ENCODE measurements at regions not wholly inside any gene's neighbourhood (a gene's known extent, or its start where the extent isn't known, plus 50 kb on each side); places are given as distances from the start of the nearest gene placed in this dataset.

- no peaks in the 10 kb centered on the region for H3K27me3 ChIP-seq (ENCODE audit: control insufficient read depth, insufficient read depth, low read length)
- H3K4me3 ChIP-seq (ENCODE audit: low read depth, low read length) = no peak overlapping the region
- H3K4me1 ChIP-seq (ENCODE audit: control insufficient read depth, insufficient read depth, low read length) = no peaks in the 10 kb centered on the region
- no CpG with 5 or more reads among the region's 5 CpGs for WGBS (ENCODE audit: insufficient coverage)
- H3K27ac ChIP-seq (ENCODE audit: low read depth, low read length) = no peak overlapping the region
- no peaks in the 10 kb centered on the region for H3K36me3 ChIP-seq (ENCODE audit: control insufficient read depth, insufficient read depth, low read length)
- no peaks in the 10 kb centered on the region for H3K9me3 ChIP-seq (ENCODE audit: control insufficient read depth, insufficient read depth, low read length)
- DNase-seq (ENCODE audit: low read depth in 4 of 6, low spot score in 6 of 6) = no peak
Observed at GRCh38 chr4:180422989-180423711, 1820.1 kb upstream of the TENM3 start.

- no peak overlapping the region for H3K27ac ChIP-seq (ENCODE audit: low read depth, low read length)
- H3K36me3 ChIP-seq (ENCODE audit: control insufficient read depth, insufficient read depth, low read length) = no peaks in the 10 kb centered on the region
- no peaks in the 10 kb centered on the region for H3K27me3 ChIP-seq (ENCODE audit: control insufficient read depth, insufficient read depth, low read length)
- no peak for DNase-seq (ENCODE audit: low read depth in 4 of 6, low spot score in 6 of 6)
- no peaks in the 10 kb centered on the region for H3K9me3 ChIP-seq (ENCODE audit: control insufficient read depth, insufficient read depth, low read length)
- no peaks in the 10 kb centered on the region for H3K4me1 ChIP-seq (ENCODE audit: control insufficient read depth, insufficient read depth, low read length)
- no CpG with 5 or more reads among the region's 4 CpGs for WGBS (ENCODE audit: insufficient coverage)
- no peak overlapping the region for H3K4me3 ChIP-seq (ENCODE audit: low read depth, low read length)
Observed at GRCh38 chr4:180423712-180424057, 1819.5 kb upstream of the TENM3 start.

- Histone ChIP-seq H3K4me3 (ENCODE audit: low read depth, low read length) (no peak overlapping the region), H3K4me1 (ENCODE audit: control insufficient read depth, insufficient read depth, low read length) (no peaks in the 10 kb centered on the region), H3K36me3 (ENCODE audit: control insufficient read depth, insufficient read depth, low read length) (no peaks in the 10 kb centered on the region), H3K9me3 (ENCODE audit: control insufficient read depth, insufficient read depth, low read length) (no peaks in the 10 kb centered on the region), H3K27me3 (ENCODE audit: control insufficient read depth, insufficient read depth, low read length) (no peaks in the 10 kb centered on the region), H3K27ac (ENCODE audit: low read depth, low read length) (no peak overlapping the region)
- no peak for DNase-seq (ENCODE audit: low read depth in 4 of 6, low spot score in 6 of 6)
- 100% methylated on average over 1 of the region's 3 CpGs for WGBS (ENCODE audit: insufficient coverage)
Observed at GRCh38 chr4:180426938-180427337, 1816.3 kb upstream of the TENM3 start.

GRCh38 chr4:180430283-180430682, 1812.9 kb upstream of the TENM3 start:
- no peak overlapping the region for H3K4me3 ChIP-seq (ENCODE audit: low read depth, low read length)
- H3K9me3 ChIP-seq (ENCODE audit: control insufficient read depth, insufficient read depth, low read length) = no peaks in the 10 kb centered on the region
- 78% methylated on average over 3 of the region's 7 CpGs for WGBS (ENCODE audit: insufficient coverage)
- peak in 1 of 6 donors; percentile 18 for DNase-seq (ENCODE audit: low read depth in 4 of 6, low spot score in 6 of 6)
- no peaks in the 10 kb centered on the region for H3K27me3 ChIP-seq (ENCODE audit: control insufficient read depth, insufficient read depth, low read length)
- H3K27ac ChIP-seq (ENCODE audit: low read depth, low read length) = no peak overlapping the region
- no peaks in the 10 kb centered on the region for H3K36me3 ChIP-seq (ENCODE audit: control insufficient read depth, insufficient read depth, low read length)
- no peaks in the 10 kb centered on the region for H3K4me1 ChIP-seq (ENCODE audit: control insufficient read depth, insufficient read depth, low read length)

GRCh38 chr4:180434131-180434895, 1808.9 kb upstream of the TENM3 start:
- Histone ChIP-seq H3K27me3 (ENCODE audit: control insufficient read depth, insufficient read depth, low read length) (no peaks in the 10 kb centered on the region), H3K4me1 (ENCODE audit: control insufficient read depth, insufficient read depth, low read length) (no peaks in the 10 kb centered on the region), H3K9me3 (ENCODE audit: control insufficient read depth, insufficient read depth, low read length) (no peaks in the 10 kb centered on the region), H3K27ac (ENCODE audit: low read depth, low read length) (peak overlapping the region; percentile 58), H3K36me3 (ENCODE audit: control insufficient read depth, insufficient read depth, low read length) (no peaks in the 10 kb centered on the region), H3K4me3 (ENCODE audit: low read depth, low read length) (no peak overlapping the region)
- no peak for DNase-seq (ENCODE audit: low read depth in 4 of 6, low spot score in 6 of 6)
- no CpG with 5 or more reads among the region's 3 CpGs for WGBS (ENCODE audit: insufficient coverage)

- peak in 2 of 6 donors; percentile 41 to 46 for DNase-seq (ENCODE audit: low read depth in 4 of 6, low spot score in 6 of 6)
- no CpG with 5 or more reads among the region's 1 CpG for WGBS (ENCODE audit: insufficient coverage)
Observed at GRCh38 chr4:180436361-180436760, 1806.8 kb upstream of the TENM3 start.

GRCh38 chr4:180437601-180438000, 1805.6 kb upstream of the TENM3 start:
- WGBS (ENCODE audit: insufficient coverage) = 93% methylated on average over 2 of the region's 5 CpGs

More at GRCh38 chr4:180436361-180436760, 1806.8 kb upstream of the TENM3 start:
- no peak overlapping the region for H3K27ac ChIP-seq (ENCODE audit: low read depth, low read length)
- no peaks in the 10 kb centered on the region for H3K9me3 ChIP-seq (ENCODE audit: control insufficient read depth, insufficient read depth, low read length)
- no peaks in the 10 kb centered on the region for H3K36me3 ChIP-seq (ENCODE audit: control insufficient read depth, insufficient read depth, low read length)
- H3K4me1 ChIP-seq (ENCODE audit: control insufficient read depth, insufficient read depth, low read length) = no peaks in the 10 kb centered on the region
- H3K4me3 ChIP-seq (ENCODE audit: low read depth, low read length) = no peak overlapping the region
- no peaks in the 10 kb centered on the region for H3K27me3 ChIP-seq (ENCODE audit: control insufficient read depth, insufficient read depth, low read length)

GRCh38 chr4:180448306-180448705, 1794.9 kb upstream of the TENM3 start:
- DNase-seq (ENCODE audit: low read depth in 4 of 6, low spot score in 6 of 6) = no peak
- H3K27ac ChIP-seq (ENCODE audit: low read depth, low read length) = no peak overlapping the region
- no CpG with 5 or more reads among the region's 1 CpG for WGBS (ENCODE audit: insufficient coverage)
- H3K9me3 ChIP-seq (ENCODE audit: control insufficient read depth, insufficient read depth, low read length) = no peaks in the 10 kb centered on the region
- no peaks in the 10 kb centered on the region for H3K4me1 ChIP-seq (ENCODE audit: control insufficient read depth, insufficient read depth, low read length)
- no peaks in the 10 kb centered on the region for H3K27me3 ChIP-seq (ENCODE audit: control insufficient read depth, insufficient read depth, low read length)
- no peaks in the 10 kb centered on the region for H3K36me3 ChIP-seq (ENCODE audit: control insufficient read depth, insufficient read depth, low read length)
- H3K4me3 ChIP-seq (ENCODE audit: low read depth, low read length) = no peak overlapping the region

More at GRCh38 chr4:180437601-180438000, 1805.6 kb upstream of the TENM3 start:
- H3K27me3 ChIP-seq (ENCODE audit: control insufficient read depth, insufficient read depth, low read length) = no peaks in the 10 kb centered on the region
- no peak overlapping the region for H3K4me3 ChIP-seq (ENCODE audit: low read depth, low read length)
- no peak overlapping the region for H3K27ac ChIP-seq (ENCODE audit: low read depth, low read length)
- DNase-seq (ENCODE audit: low read depth in 4 of 6, low spot score in 6 of 6) = no peak
- H3K4me1 ChIP-seq (ENCODE audit: control insufficient read depth, insufficient read depth, low read length) = no peaks in the 10 kb centered on the region
- H3K36me3 ChIP-seq (ENCODE audit: control insufficient read depth, insufficient read depth, low read length) = no peaks in the 10 kb centered on the region
- H3K9me3 ChIP-seq (ENCODE audit: control insufficient read depth, insufficient read depth, low read length) = no peaks in the 10 kb centered on the region

- peak in 1 of 6 donors; percentile 14 for DNase-seq (ENCODE audit: low read depth in 4 of 6, low spot score in 6 of 6)
Observed at GRCh38 chr4:180449395-180449956, 1793.7 kb upstream of the TENM3 start.

More at GRCh38 chr4:180449395-180449956, 1793.7 kb upstream of the TENM3 start:
- Histone ChIP-seq H3K27me3 (ENCODE audit: control insufficient read depth, insufficient read depth, low read length) (no peaks in the 10 kb centered on the region), H3K9me3 (ENCODE audit: control insufficient read depth, insufficient read depth, low read length) (no peaks in the 10 kb centered on the region), H3K4me3 (ENCODE audit: low read depth, low read length) (no peak overlapping the region), H3K36me3 (ENCODE audit: control insufficient read depth, insufficient read depth, low read length) (no peaks in the 10 kb centered on the region), H3K4me1 (ENCODE audit: control insufficient read depth, insufficient read depth, low read length) (no peaks in the 10 kb centered on the region), H3K27ac (ENCODE audit: low read depth, low read length) (no peak overlapping the region)
- 40% methylated on average over 1 of the region's 6 CpGs for WGBS (ENCODE audit: insufficient coverage)

Data from spinal cord (tissue), 9 donors.